ENCODE measurements at regions not wholly inside any gene's neighbourhood (a gene's known extent, or its start where the extent isn't known, plus 50 kb on each side); places are given as distances from the start of the nearest gene placed in this dataset.
"Not testable (repeated sequence)": the region's sequence is repeated elsewhere in the genome, so short reads cannot be mapped to it uniquely, and the experiment has no call there.

- H3K27ac ChIP-seq: no peak overlapping the region
- no peak overlapping the region for H3K4me3 ChIP-seq
- H3K27me3 ChIP-seq: no peaks in the 10 kb centered on the region
- in situ Hi-C loops (cut with MboI; ENCODE audit: low sequenced_read_pairs in 4 of 4): loop anchor here in 1 of 4 donors (25.0 kb wide), 1 partner anchor 738 kb away; no protein-coding TSS in a partner anchor
- ATAC-seq: no peak
- H3K9me3 ChIP-seq: no peaks in the 10 kb centered on the region
- TF ChIP-seq, protein P1, sequence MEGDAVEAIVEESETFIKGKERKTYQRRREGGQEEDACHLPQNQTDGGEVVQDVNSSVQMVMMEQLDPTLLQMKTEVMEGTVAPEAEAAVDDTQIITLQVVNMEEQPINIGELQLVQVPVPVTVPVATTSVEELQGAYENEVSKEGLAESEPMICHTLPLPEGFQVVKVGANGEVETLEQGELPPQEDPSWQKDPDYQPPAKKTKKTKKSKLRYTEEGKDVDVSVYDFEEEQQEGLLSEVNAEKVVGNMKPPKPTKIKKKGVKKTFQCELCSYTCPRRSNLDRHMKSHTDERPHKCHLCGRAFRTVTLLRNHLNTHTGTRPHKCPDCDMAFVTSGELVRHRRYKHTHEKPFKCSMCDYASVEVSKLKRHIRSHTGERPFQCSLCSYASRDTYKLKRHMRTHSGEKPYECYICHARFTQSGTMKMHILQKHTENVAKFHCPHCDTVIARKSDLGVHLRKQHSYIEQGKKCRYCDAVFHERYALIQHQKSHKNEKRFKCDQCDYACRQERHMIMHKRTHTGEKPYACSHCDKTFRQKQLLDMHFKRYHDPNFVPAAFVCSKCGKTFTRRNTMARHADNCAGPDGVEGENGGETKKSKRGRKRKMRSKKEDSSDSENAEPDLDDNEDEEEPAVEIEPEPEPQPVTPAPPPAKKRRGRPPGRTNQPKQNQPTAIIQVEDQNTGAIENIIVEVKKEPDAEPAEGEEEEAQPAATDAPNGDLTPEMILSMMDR (IDR thresholded peaks at IDR 0.05 in 4 of 5, conservative IDR thresholded peaks at IDR 0.05 in 1 of 5): no peak
- TF ChIP-seq POLR2A (IDR thresholded peaks at IDR 0.05): no peak
- intact Hi-C loops (cut with DNase I; ENCODE audit: low total_unique reads): loop anchor here (10.0 kb wide), 1 partner anchor 165 kb away; no protein-coding TSS in a partner anchor
- H3K4me1 ChIP-seq: peaks cover 3 to 10% of the 10 kb centered on the region in 2 donors
- no peak for DNase-seq
- no peaks in the 10 kb centered on the region for H3K36me3 ChIP-seq
Observed at GRCh38 chr13:44649834-44650233, 73.7 kb upstream of the TSC22D1 start.

DNA sequence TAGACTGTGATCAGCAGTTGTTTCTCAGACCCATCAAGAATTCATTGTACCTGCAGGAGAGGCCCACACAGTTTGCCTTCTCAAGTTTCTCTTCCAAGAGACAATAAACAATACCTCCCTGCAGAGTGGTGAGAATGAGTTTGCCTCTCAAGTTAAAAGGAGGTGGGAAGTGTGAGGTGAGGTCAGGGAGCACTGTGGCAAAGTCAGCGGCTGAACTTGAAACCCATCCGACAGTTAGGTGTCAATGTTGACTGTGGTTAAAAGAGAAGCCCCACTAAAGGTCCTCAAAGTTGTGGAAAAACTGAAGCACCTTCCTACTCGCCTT, 72.9 kb upstream of the TSC22D1 start:
- no peak overlapping the region for H3K27ac ChIP-seq
- no peak for DNase-seq
- in situ Hi-C loops (cut with MboI; ENCODE audit: low sequenced_read_pairs in 4 of 4) (no loop called here), intact Hi-C loops (cut with DNase I; ENCODE audit: low total_unique reads) (loop anchor here (10.0 kb wide), 1 partner anchor 164 kb away; no protein-coding TSS in a partner anchor)
- peaks cover 3 to 10% of the 10 kb centered on the region in 2 donors for H3K4me1 ChIP-seq
- no peaks in the 10 kb centered on the region for H3K27me3 ChIP-seq
- TF ChIP-seq, protein P1 (IDR thresholded peaks at IDR 0.05 in 4 of 5, conservative IDR thresholded peaks at IDR 0.05 in 1 of 5): no peak
- TF ChIP-seq POLR2A (IDR thresholded peaks at IDR 0.05): no peak
- no peak for ATAC-seq
- H3K4me3 ChIP-seq: no peak overlapping the region
- H3K36me3 ChIP-seq: no peaks in the 10 kb centered on the region
- H3K9me3 ChIP-seq: no peaks in the 10 kb centered on the region

DNA sequence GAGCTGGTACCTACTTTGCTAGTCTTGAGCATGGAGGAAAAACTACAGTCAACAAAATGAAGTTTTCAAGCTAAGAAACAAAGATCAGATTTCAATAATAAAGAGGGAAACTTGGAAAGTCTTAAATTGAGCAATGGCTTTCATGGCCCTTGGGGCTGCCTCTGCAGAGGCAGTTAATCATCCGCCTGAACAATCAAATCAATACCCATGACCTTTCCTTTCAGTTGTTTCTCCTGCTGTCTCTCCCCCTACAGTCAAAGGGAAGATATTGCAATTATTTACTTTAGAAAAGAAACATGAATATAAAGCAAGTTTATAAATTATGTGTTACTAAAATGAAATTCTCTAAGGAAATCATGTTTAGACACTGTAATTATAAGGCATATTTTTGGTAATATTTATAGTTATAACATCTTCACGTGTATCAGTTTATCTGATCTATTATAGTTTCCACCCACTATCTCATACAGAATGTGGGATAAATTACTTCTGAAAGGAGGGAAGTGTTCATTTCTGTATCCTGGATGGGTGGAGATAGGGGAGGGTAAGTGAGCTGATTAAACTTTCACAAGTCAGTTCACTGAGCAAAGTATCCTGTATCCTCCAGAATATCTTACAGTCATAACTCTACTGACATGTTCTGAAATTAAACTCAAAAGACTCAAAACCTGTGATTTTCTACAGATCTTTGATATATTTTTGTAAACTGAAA, 72.4 kb upstream of the TSC22D1 start:
- H3K9me3 ChIP-seq: no peaks in the 10 kb centered on the region
- TF ChIP-seq POLR2A (IDR thresholded peaks at IDR 0.05): no peak
- TF ChIP-seq, protein P1 (IDR thresholded peaks at IDR 0.05 in 4 of 5, conservative IDR thresholded peaks at IDR 0.05 in 1 of 5): peak in 1 of 5 experiments; percentile 33
- H3K27me3 ChIP-seq: no peaks in the 10 kb centered on the region
- no peak for DNase-seq
- in situ Hi-C loops (cut with MboI; ENCODE audit: low sequenced_read_pairs in 4 of 4) (no loop called here), intact Hi-C loops (cut with DNase I; ENCODE audit: low total_unique reads) (loop anchor here (10.0 kb wide), 1 partner anchor 164 kb away; no protein-coding TSS in a partner anchor)
- no peak overlapping the region for H3K27ac ChIP-seq
- no peak overlapping the region for H3K4me3 ChIP-seq
- H3K36me3 ChIP-seq: no peaks in the 10 kb centered on the region
- peaks cover 3 to 10% of the 10 kb centered on the region in 2 donors for H3K4me1 ChIP-seq
- no peak for ATAC-seq

GRCh38 chr13:44647560-44647959, 71.4 kb upstream of the TSC22D1 start:
- H3K4me1 ChIP-seq; H3K4me3 ChIP-seq; in situ Hi-C loops (cut with MboI; ENCODE audit: low sequenced_read_pairs in 4 of 4); ATAC-seq; H3K27me3 ChIP-seq; H3K9me3 ChIP-seq; H3K27ac ChIP-seq; H3K36me3 ChIP-seq; DNase-seq: not testable (repeated sequence)
- intact Hi-C loops (cut with DNase I; ENCODE audit: low total_unique reads): loop anchor here (10.0 kb wide), 1 partner anchor 163 kb away; no protein-coding TSS in a partner anchor

GRCh38 chr13:44646044-44646443, 69.9 kb upstream of the TSC22D1 start:
- TF ChIP-seq, protein P1 (IDR thresholded peaks at IDR 0.05 in 4 of 5, conservative IDR thresholded peaks at IDR 0.05 in 1 of 5): no peak
- no peak for TF ChIP-seq POLR2A (IDR thresholded peaks at IDR 0.05)
- Histone ChIP-seq H3K9me3 (no peaks in the 10 kb centered on the region), H3K36me3 (no peaks in the 10 kb centered on the region), H3K27me3 (no peaks in the 10 kb centered on the region), H3K4me3 (no peak overlapping the region), H3K4me1 (peaks cover 0 to 5% of the 10 kb centered on the region in 2 donors), H3K27ac (no peak overlapping the region)
- intact Hi-C loops (cut with DNase I; ENCODE audit: low total_unique reads) (loop anchor here (10.0 kb wide), 1 partner anchor 161 kb away; no protein-coding TSS in a partner anchor), in situ Hi-C loops (cut with MboI; ENCODE audit: low sequenced_read_pairs in 4 of 4) (no loop called here)
- no peak for DNase-seq
- ATAC-seq: no peak
